HEK293 (cell line): ENCODE measurements at regions not wholly inside any gene's neighbourhood (a gene's known extent, or its start where the extent isn't known, plus 50 kb on each side); places are given as distances from the start of the nearest gene placed in this dataset.

Experiments
- MYNN ChIP-seq: fragments of 450-650 bp; formaldehyde crosslinking; IDR thresholded peaks from 2 replicates; pipeline ENCODE4 v1.5.1; 2016; ENCODE audit warnings: missing biosample characterization, missing genetic modification characterization, borderline replicate concordance
- OSR2 ChIP-seq: fragments of 450-650 bp; formaldehyde crosslinking; IDR thresholded peaks from 2 replicates; pipeline ENCODE4 v1.5.1; 2016; ENCODE audit warnings: missing biosample characterization, missing genetic modification characterization
- ZNF112 ChIP-seq: fragments of 450-650 bp; formaldehyde crosslinking; IDR thresholded peaks from 2 replicates; pipeline ENCODE4 v1.5.0; 2017; ENCODE audit warnings: missing biosample characterization, missing genetic modification characterization
- ZNF830 ChIP-seq: fragments of 450-650 bp; IDR thresholded peaks from 2 replicates; pipeline ENCODE4 v1.5.0; 2018; ENCODE audit warnings: missing biosample characterization, missing genetic modification characterization, low read depth, mild to moderate bottlenecking, moderate library complexity
- TF ChIP-seq, protein P1 (sequence below): fragments of 450-650 bp; formaldehyde crosslinking; IDR thresholded peaks from 2 replicates; pipeline ENCODE4 v1.5.1; 2016; ENCODE audit warnings: missing biosample characterization, missing genetic modification characterization
- TF ChIP-seq, protein P2 (sequence below): fragments of 450-650 bp; formaldehyde crosslinking; IDR thresholded peaks from 2 replicates; pipeline ENCODE4 v1.5.1; 2016; ENCODE audit warnings: missing biosample characterization, missing genetic modification characterization, low read depth

DNA sequence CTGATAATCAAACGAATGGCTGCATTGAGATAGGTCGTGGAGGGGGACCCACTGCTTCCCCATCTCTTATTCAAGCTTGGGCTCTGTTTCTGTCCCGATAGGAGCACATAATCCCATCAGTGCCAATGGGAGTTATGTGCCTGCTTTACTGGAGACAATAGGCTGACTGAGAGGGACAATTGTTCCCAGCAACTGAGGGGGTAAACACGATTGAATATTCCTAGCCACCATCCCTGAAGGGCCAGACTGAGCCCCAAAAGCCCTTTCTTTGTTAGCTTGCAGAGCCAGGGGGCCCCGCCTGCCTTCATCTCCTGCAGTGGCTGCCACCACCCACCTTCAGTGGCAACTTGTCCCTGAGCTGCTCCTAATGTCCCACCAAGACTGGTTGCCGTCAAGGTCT is 172.8 kb upstream of the NAV2 start:
- no peak for TF ChIP-seq ZNF112 (tag by site-specific recombination)
- TF ChIP-seq, protein P1, sequence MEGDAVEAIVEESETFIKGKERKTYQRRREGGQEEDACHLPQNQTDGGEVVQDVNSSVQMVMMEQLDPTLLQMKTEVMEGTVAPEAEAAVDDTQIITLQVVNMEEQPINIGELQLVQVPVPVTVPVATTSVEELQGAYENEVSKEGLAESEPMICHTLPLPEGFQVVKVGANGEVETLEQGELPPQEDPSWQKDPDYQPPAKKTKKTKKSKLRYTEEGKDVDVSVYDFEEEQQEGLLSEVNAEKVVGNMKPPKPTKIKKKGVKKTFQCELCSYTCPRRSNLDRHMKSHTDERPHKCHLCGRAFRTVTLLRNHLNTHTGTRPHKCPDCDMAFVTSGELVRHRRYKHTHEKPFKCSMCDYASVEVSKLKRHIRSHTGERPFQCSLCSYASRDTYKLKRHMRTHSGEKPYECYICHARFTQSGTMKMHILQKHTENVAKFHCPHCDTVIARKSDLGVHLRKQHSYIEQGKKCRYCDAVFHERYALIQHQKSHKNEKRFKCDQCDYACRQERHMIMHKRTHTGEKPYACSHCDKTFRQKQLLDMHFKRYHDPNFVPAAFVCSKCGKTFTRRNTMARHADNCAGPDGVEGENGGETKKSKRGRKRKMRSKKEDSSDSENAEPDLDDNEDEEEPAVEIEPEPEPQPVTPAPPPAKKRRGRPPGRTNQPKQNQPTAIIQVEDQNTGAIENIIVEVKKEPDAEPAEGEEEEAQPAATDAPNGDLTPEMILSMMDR (tag by site-specific recombination): no peak
- TF ChIP-seq, protein P2, sequence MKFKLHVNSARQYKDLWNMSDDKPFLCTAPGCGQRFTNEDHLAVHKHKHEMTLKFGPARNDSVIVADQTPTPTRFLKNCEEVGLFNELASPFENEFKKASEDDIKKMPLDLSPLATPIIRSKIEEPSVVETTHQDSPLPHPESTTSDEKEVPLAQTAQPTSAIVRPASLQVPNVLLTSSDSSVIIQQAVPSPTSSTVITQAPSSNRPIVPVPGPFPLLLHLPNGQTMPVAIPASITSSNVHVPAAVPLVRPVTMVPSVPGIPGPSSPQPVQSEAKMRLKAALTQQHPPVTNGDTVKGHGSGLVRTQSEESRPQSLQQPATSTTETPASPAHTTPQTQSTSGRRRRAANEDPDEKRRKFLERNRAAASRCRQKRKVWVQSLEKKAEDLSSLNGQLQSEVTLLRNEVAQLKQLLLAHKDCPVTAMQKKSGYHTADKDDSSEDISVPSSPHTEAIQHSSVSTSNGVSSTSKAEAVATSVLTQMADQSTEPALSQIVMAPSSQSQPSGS (tag by site-specific recombination): no peak
- TF ChIP-seq ZNF830 (tag by site-specific recombination): no peak
- no peak for TF ChIP-seq OSR2 (tag by site-specific recombination)
- TF ChIP-seq MYNN (tag by site-specific recombination): no peak
